NT2/D1 (cell line): ENCODE measurements at regions not wholly inside any gene's neighbourhood (a gene's known extent, or its start where the extent isn't known, plus 50 kb on each side); places are given as distances from the start of the nearest gene placed in this dataset.

Source experiments
- DNase-seq: peaks from one replicate; pipeline ENCODE4 v3.0.0-alpha.2; 2011; ENCODE audit warnings: low read depth, low spot score
- H3K27me3 ChIP-seq: 2 replicates; pipeline ENCODE4 v1.6.0; 2011; ENCODE audit warnings: mild to moderate bottlenecking; ENCODE audit not compliant: insufficient read length, insufficient read depth
- H3K36me3 ChIP-seq: 2 replicates; pipeline ENCODE4 v1.6.1; 2011; ENCODE audit warnings: mild to moderate bottlenecking, low read length, mixed read lengths; ENCODE audit not compliant: insufficient read depth, insufficient read length
- H3K4me1 ChIP-seq: 2 replicates; pipeline ENCODE4 v1.5.1; 2011; ENCODE audit not compliant: insufficient read depth, insufficient read length
- H3K4me3 ChIP-seq: 2 replicates; pipeline ENCODE4 v1.5.1; 2011; ENCODE audit warnings: low read depth; ENCODE audit not compliant: insufficient read length
- H3K9ac ChIP-seq: 2 replicates; pipeline ENCODE4 v1.6.0; 2011; ENCODE audit warnings: low read depth; ENCODE audit not compliant: insufficient read length
- H3K9me3 ChIP-seq: 2 replicates; pipeline ENCODE4 v1.5.1; 2011; ENCODE audit warnings: mild to moderate bottlenecking, low read length; ENCODE audit not compliant: insufficient read depth
- SUZ12 ChIP-seq: IDR thresholded peaks from 2 replicates; pipeline ENCODE4 v1.6.1; 2011; ENCODE audit not compliant: insufficient read length, insufficient read depth; ENCODE audit errors: extremely low read depth
- YY1 ChIP-seq: IDR thresholded peaks from 2 replicates; pipeline ENCODE4 v1.6.1; 2011; ENCODE audit not compliant: insufficient read length, insufficient read depth
- ZNF274 ChIP-seq: IDR thresholded peaks from 2 replicates; pipeline ENCODE4 v1.6.1; 2011; ENCODE audit warnings: mild to moderate bottlenecking, low read depth, low read length

DNA sequence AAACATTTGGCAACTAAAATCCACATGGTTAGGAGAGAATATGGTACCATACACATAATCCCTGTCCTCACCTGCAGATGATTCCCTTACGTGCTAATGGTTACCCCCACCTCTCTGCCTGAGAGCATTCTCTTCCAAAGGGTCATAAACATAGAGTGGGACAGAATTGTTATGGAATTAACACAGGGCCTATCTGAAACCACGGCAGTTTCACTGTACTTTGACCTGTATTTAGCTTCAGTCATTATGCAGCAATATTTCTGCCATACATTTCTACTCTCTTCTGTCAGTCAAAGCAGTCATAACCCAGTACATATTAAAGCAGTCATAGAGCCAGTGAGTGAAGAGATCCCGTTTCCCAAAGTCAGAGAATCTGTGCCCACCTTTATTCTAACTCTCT is 1128.9 kb upstream of the NXPH2 start:
- Histone ChIP-seq H3K4me1 (no peaks in the 10 kb centered on the region), H3K9ac (no peak overlapping the region), H3K4me3 (no peak overlapping the region), H3K36me3 (no peaks in the 10 kb centered on the region), H3K9me3 (peaks cover 6% of the 10 kb centered on the region; the same call in 1 of the 2 replicates), H3K27me3 (no peaks in the 10 kb centered on the region)
- no peak for DNase-seq
- TF ChIP-seq YY1 (no peak), SUZ12 (no peak), ZNF274 (no peak)

DNA sequence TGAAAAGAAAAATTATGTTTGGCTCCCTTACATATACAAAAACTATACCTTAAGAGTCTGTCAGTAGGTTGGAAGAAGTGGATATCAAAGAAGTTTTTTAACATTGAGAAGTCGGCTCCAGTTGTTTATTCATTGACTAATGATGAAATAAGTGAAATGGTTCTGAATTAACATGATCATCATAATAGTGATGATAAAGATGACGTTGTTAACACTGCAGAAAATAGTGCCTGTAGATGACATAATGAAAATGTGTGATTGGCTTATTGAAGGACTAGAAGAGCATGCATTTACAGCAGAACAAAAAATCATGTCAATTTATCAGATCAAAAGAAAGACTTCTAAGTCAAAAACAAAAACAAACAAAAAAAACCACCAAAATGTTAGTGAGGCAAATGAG is 1125.4 kb upstream of the NXPH2 start:
- no peak overlapping the region for H3K9ac ChIP-seq
- no peaks in the 10 kb centered on the region for H3K27me3 ChIP-seq
- no peaks in the 10 kb centered on the region for H3K36me3 ChIP-seq
- no peak for TF ChIP-seq SUZ12
- H3K4me3 ChIP-seq: no peak overlapping the region
- no peaks in the 10 kb centered on the region for H3K4me1 ChIP-seq
- no peaks in the 10 kb centered on the region for H3K9me3 ChIP-seq
- no peak for DNase-seq

DNA sequence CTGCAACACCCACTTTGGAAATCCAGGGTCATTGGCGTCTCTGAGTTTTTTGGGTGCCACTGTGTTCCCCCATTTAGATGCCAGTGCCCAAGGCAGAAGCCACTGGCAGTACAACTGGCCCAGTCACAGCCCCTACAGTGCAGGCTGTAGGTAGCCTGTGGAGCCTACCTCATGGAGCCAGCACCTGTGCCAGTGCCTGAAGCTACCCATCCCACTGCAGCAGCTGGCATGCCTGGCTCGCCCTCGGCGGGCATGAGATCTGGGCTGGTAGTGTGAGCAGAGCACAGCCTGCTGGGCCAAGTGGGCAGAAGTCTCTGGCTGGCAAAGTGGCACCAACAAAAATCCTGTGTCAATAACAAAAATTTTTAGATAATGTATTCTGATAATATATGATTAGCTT is 1111.4 kb upstream of the NXPH2 start:
- H3K9ac ChIP-seq: no peak overlapping the region
- no peak for TF ChIP-seq SUZ12
- no peak for TF ChIP-seq ZNF274
- TF ChIP-seq YY1: no peak
- no peak overlapping the region for H3K4me3 ChIP-seq
- no peaks in the 10 kb centered on the region for H3K36me3 ChIP-seq
- DNase-seq: no peak
- H3K4me1 ChIP-seq: no peaks in the 10 kb centered on the region
- peaks cover 12% of the 10 kb centered on the region; the same call in 1 of the 2 replicates for H3K9me3 ChIP-seq
- no peaks in the 10 kb centered on the region for H3K27me3 ChIP-seq

DNA sequence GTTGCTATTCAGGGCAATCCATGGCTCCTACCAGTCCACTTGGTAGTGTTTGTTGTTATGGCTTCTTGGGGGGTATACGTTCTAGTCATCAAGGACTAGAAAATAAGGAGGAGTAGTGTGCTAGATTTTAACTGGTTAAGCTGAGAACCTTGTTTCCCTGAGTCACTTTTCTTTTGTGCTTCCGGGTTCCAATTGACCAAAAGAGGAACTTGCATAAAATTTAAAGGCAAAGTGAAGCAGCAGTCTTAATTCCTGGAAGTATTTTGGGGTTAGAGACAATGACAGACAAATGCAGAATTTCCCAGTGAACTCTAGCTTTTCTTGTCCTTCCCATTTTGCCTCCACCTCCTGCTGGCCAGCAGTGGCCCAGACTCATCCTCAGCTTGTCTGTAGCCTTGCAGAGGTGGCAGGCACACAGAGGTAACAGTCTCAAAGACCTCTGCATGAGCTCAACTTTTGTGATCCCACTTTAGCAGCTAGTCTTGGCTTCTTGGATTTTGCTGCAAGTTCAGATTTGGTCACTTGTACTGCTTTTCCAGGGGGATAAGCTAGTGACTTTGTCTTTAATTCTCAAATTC is 1105.8 kb upstream of the NXPH2 start:
- Histone ChIP-seq H3K27me3 (no peaks in the 10 kb centered on the region), H3K9me3 (peaks cover 3% of the 10 kb centered on the region; the same call in 1 of the 2 replicates), H3K36me3 (no peaks in the 10 kb centered on the region), H3K9ac (no peak overlapping the region), H3K4me3 (no peak overlapping the region), H3K4me1 (no peaks in the 10 kb centered on the region)
- DNase-seq: no peak
- TF ChIP-seq SUZ12 (no peak), ZNF274 (no peak), YY1 (no peak)

DNA sequence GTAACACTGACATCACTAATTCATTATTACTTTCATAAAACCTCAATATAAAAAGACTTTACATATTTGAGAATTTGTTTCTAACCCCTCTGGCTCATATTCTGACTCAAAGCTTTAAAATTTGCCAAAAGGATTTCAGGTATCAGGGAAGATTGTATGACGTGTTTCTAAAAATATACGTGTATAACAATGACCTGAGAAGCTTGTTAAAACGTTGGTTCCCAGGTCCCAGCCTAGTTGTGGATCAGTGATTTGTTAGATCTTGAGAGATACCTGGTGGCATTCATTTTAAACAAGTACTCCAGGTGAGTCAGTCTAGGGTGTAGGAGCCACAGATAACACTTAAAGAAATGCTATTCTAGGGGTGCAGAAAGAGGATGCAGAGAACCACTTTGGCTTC is 1096.8 kb upstream of the NXPH2 start:
- Histone ChIP-seq H3K27me3 (no peaks in the 10 kb centered on the region), H3K36me3 (no peaks in the 10 kb centered on the region), H3K4me1 (no peaks in the 10 kb centered on the region), H3K9me3 (peaks cover 6% of the 10 kb centered on the region; the same call in 1 of the 2 replicates), H3K4me3 (no peak overlapping the region), H3K9ac (no peak overlapping the region)
- TF ChIP-seq YY1 (no peak), SUZ12 (no peak), ZNF274 (no peak)
- DNase-seq: no peak

DNA sequence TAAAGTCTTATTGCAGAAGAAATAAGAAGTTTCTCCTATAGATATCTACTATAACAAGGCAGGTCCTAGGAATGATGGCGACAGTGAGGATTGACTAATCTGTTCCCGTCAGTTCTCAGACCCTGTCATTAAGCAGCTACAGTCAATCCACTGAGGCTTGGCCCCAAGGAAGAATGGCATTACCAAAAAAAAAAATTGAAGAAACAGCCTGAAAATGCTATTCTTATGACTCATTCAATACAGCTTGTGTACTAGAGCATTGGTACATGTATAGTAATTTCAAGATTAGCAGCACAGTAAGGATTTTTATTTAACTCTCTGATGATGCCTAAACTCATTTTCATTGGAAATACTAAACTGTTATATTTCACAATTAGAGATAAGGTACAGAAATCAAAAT is 1096.1 kb upstream of the NXPH2 start:
- Histone ChIP-seq H3K27me3 (no peaks in the 10 kb centered on the region), H3K4me3 (no peak overlapping the region), H3K36me3 (no peaks in the 10 kb centered on the region), H3K4me1 (no peaks in the 10 kb centered on the region), H3K9ac (no peak overlapping the region), H3K9me3 (peaks cover 6% of the 10 kb centered on the region; the same call in 1 of the 2 replicates)
- TF ChIP-seq SUZ12: no peak
- TF ChIP-seq ZNF274: no peak
- no peak for TF ChIP-seq YY1
- DNase-seq: no peak

DNA sequence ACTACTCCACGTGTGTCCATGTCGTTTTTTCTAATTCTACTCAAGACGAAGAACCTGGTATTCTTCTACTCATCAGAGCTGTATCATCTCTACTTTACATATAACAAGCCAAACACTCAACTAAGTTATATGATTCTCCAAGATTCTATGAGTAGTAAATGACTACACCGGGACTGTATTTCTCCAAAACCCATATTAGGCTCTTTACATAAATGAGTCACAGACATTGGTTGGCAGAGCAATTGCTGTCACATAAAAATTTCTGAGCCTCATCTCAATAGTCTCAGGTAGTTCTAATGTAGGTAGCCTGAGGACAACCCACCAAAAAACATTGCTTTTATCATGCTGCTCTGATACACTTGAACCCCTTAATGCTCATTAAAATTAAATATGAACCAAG is 1092.3 kb upstream of the NXPH2 start:
- H3K36me3 ChIP-seq: no peaks in the 10 kb centered on the region
- H3K27me3 ChIP-seq: no peaks in the 10 kb centered on the region
- TF ChIP-seq SUZ12 (no peak), ZNF274 (no peak), YY1 (no peak)
- H3K9me3 ChIP-seq: peaks cover 6% of the 10 kb centered on the region; the same call in 1 of the 2 replicates
- H3K4me3 ChIP-seq: no peak overlapping the region
- no peak for DNase-seq
- H3K4me1 ChIP-seq: no peaks in the 10 kb centered on the region
- no peak overlapping the region for H3K9ac ChIP-seq
